Peyer's patch (tissue), 4 donors: ENCODE measurements at regions not wholly inside any gene's neighbourhood (a gene's known extent, or its start where the extent isn't known, plus 50 kb on each side); places are given as distances from the start of the nearest gene placed in this dataset.

ENCODE experiments used
- DNase-seq, 3 donors: peaks; one replicate each; pipeline ENCODE4 v3.0.0-alpha.2; 2017 to 2019
- H3K27ac ChIP-seq, 4 donors: fragments of 200-600 bp; sonication (generic); one replicate each; pipeline ENCODE4 v1.5.1; 2016 to 2019
- H3K27me3 ChIP-seq, 2 donors: fragments of 200-600 bp; sonication (generic); one replicate each; pipeline ENCODE4 v1.5.1; 2019
- H3K36me3 ChIP-seq, 3 donors: fragments of 200-600 bp; sonication (generic); one replicate each; pipeline ENCODE4 v1.5.1; 2016 to 2019
- H3K4me1 ChIP-seq, 4 donors: fragments of 200-600 bp; sonication (generic); one replicate each; pipeline ENCODE4 v1.5.1; 2016 to 2019
- H3K4me3 ChIP-seq, 4 donors: fragments of 200-600 bp; sonication (generic); 1 replicate in 3 of 4; 2 replicates in 1 of 4; pipeline ENCODE4 v1.5.1; 2016 to 2019; ENCODE audit warnings: mild to moderate bottlenecking in 1 of 4
- H3K9me3 ChIP-seq, 4 donors: fragments of 200-600 bp; sonication (generic); one replicate each; pipeline ENCODE4 v1.5.1; 2016 to 2019; ENCODE audit warnings: mild to moderate bottlenecking in 1 of 4
- CTCF ChIP-seq, 6 experiments: fragments of 450-650 bp in 4 of 6; fragments of 200-600 bp in 2 of 6; sonication (generic) in 1 of 6; IDR thresholded peaks; one replicate each; pipeline ENCODE4 v1.5.1; 2017 to 2019; ENCODE audit warnings: antibody characterized with exemption in 6 of 6, mild to moderate bottlenecking in 3 of 6, moderate library complexity in 1 of 6
- POLR2A ChIP-seq, 2 donors: fragments of 450-650 bp; IDR thresholded peaks; one replicate each; pipeline ENCODE4 v1.5.1; 2017; ENCODE audit warnings: antibody characterized with exemption in 2 of 2, mild to moderate bottlenecking in 2 of 2, moderate library complexity in 2 of 2

DNA sequence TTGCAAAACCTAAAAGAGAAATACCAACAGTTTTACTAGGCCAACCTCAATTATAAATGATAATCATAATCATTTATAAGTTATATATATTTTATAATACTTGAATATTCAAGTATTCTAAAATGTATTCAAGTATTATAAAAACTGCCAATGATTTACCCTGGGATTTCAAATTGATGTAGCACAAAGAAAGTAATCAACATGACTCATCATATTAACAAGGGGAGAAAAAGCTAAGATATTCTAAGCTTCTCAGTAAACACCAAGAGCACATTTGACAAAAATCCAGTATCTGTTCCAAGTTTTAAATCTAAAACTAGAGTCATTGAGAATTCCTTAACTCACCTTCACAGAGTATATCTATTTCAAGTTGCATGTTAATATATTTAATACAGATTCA is 56.1 kb downstream of the CAPZA3 start:
- H3K4me3 ChIP-seq = no peak overlapping the region
- no peaks in the 10 kb centered on the region for H3K27me3 ChIP-seq
- H3K4me1 ChIP-seq = no peaks in the 10 kb centered on the region
- DNase-seq = no peak
- no peak for TF ChIP-seq POLR2A (IDR thresholded peaks at IDR 0.05)
- no peak for TF ChIP-seq CTCF (IDR thresholded peaks at IDR 0.05)
- H3K9me3 ChIP-seq = no peaks in the 10 kb centered on the region
- no peaks in the 10 kb centered on the region for H3K36me3 ChIP-seq
- no peak overlapping the region for H3K27ac ChIP-seq

GRCh38 chr12:18797604-18798003 is 59.7 kb downstream of the CAPZA3 start:
- H3K4me1 ChIP-seq = no peaks in the 10 kb centered on the region
- H3K36me3 ChIP-seq = no peaks in the 10 kb centered on the region
- H3K27me3 ChIP-seq = no peaks in the 10 kb centered on the region
- DNase-seq = no peak
- no peak overlapping the region for H3K4me3 ChIP-seq
- H3K9me3 ChIP-seq = no peaks in the 10 kb centered on the region
- no peak overlapping the region for H3K27ac ChIP-seq
- TF ChIP-seq CTCF (IDR thresholded peaks at IDR 0.05) = no peak
- no peak for TF ChIP-seq POLR2A (IDR thresholded peaks at IDR 0.05)

GRCh38 chr12:18798535-18799361 is 60.8 kb downstream of the CAPZA3 start:
- no peak for DNase-seq
- H3K36me3 ChIP-seq = no peaks in the 10 kb centered on the region
- TF ChIP-seq POLR2A (IDR thresholded peaks at IDR 0.05) (no peak), CTCF (IDR thresholded peaks at IDR 0.05) (no peak)
- no peak overlapping the region for H3K4me3 ChIP-seq
- no peaks in the 10 kb centered on the region for H3K9me3 ChIP-seq
- H3K4me1 ChIP-seq = no peaks in the 10 kb centered on the region
- H3K27ac ChIP-seq = no peak overlapping the region
- no peaks in the 10 kb centered on the region for H3K27me3 ChIP-seq

DNA sequence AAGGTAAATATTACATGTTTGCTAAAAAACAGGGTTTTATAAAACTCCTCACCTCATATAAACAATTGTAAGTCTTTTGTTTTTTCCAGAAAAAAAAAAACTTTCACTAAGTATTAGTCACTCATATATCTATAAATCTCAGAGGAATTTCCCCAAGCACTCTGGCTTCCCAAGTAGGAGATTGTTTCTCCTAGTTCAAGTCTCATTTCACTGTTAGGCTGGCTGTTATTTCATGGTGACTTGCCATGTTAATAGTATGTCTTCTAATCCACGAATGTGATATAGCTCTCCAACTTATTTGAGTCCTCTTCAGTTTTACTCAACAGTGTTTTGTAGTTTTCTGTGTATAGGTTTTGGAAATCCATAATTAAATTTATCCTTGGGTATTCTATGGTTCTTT is 61.6 kb downstream of the CAPZA3 start:
- DNase-seq = no peak
- Histone ChIP-seq H3K36me3 (no peaks in the 10 kb centered on the region), H3K9me3 (no peaks in the 10 kb centered on the region), H3K4me1 (no peaks in the 10 kb centered on the region), H3K4me3 (no peak overlapping the region), H3K27me3 (no peaks in the 10 kb centered on the region), H3K27ac (no peak overlapping the region)
- no peak for TF ChIP-seq POLR2A (IDR thresholded peaks at IDR 0.05)
- TF ChIP-seq CTCF (IDR thresholded peaks at IDR 0.05) = no peak

GRCh38 chr12:18805516-18806248 is 67.8 kb downstream of the CAPZA3 start:
- Histone ChIP-seq H3K9me3 (no peaks in the 10 kb centered on the region), H3K36me3 (no peaks in the 10 kb centered on the region), H3K4me3 (no peak overlapping the region), H3K27ac (no peak overlapping the region), H3K27me3 (no peaks in the 10 kb centered on the region), H3K4me1 (no peaks in the 10 kb centered on the region)
- TF ChIP-seq CTCF (IDR thresholded peaks at IDR 0.05) (no peak), POLR2A (IDR thresholded peaks at IDR 0.05) (no peak)
- no peak for DNase-seq
